PFSK-1 (cell line): ENCODE measurements at regions not wholly inside any gene's neighbourhood (a gene's known extent, or its start where the extent isn't known, plus 50 kb on each side); places are given as distances from the start of the nearest gene placed in this dataset.

Experiments
- POLR2AphosphoS5 ChIP-seq: IDR thresholded peaks from 2 replicates; pipeline ENCODE4 v1.6.1; 2012; ENCODE audit warnings: low read depth, mild to moderate bottlenecking, control low read depth, low read length, moderate library complexity
- TAF1 ChIP-seq: IDR thresholded peaks from 2 replicates; pipeline ENCODE4 v1.6.1; 2012; ENCODE audit warnings: low read length, control low read depth, borderline replicate concordance; ENCODE audit not compliant: insufficient read depth
- TF ChIP-seq, protein P1 (sequence below), 2 experiments: IDR thresholded peaks; 2 replicates each; pipeline versions ENCODE4 v1.6.1 to v1.8.0; 2011 to 2012; ENCODE audit warnings: low read depth in 2 of 2, low read length in 2 of 2, control low read depth in 1 of 2, inconsistent platforms in 1 of 2, mild to moderate bottlenecking in 1 of 2, moderate library complexity in 1 of 2; ENCODE audit not compliant: insufficient read depth in 1 of 2

- TF ChIP-seq POLR2AphosphoS5 (no peak; the same call in 1 of the 2 replicates), TAF1 (no peak)
- TF ChIP-seq, protein P1, sequence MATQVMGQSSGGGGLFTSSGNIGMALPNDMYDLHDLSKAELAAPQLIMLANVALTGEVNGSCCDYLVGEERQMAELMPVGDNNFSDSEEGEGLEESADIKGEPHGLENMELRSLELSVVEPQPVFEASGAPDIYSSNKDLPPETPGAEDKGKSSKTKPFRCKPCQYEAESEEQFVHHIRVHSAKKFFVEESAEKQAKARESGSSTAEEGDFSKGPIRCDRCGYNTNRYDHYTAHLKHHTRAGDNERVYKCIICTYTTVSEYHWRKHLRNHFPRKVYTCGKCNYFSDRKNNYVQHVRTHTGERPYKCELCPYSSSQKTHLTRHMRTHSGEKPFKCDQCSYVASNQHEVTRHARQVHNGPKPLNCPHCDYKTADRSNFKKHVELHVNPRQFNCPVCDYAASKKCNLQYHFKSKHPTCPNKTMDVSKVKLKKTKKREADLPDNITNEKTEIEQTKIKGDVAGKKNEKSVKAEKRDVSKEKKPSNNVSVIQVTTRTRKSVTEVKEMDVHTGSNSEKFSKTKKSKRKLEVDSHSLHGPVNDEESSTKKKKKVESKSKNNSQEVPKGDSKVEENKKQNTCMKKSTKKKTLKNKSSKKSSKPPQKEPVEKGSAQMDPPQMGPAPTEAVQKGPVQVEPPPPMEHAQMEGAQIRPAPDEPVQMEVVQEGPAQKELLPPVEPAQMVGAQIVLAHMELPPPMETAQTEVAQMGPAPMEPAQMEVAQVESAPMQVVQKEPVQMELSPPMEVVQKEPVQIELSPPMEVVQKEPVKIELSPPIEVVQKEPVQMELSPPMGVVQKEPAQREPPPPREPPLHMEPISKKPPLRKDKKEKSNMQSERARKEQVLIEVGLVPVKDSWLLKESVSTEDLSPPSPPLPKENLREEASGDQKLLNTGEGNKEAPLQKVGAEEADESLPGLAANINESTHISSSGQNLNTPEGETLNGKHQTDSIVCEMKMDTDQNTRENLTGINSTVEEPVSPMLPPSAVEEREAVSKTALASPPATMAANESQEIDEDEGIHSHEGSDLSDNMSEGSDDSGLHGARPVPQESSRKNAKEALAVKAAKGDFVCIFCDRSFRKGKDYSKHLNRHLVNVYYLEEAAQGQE (IDR thresholded peaks at IDR 0.05; ENCODE audit: insufficient read depth in 1 of 2, low read depth in 2 of 2, low read length in 2 of 2) = no peak
These were observed 89.0 kb upstream of the BLID start for GRCh38 chr11:122205036-122205435.
